ENCODE measurements at regions not wholly inside any gene's neighbourhood (a gene's known extent, or its start where the extent isn't known, plus 50 kb on each side); places are given as distances from the start of the nearest gene placed in this dataset.

DNA sequence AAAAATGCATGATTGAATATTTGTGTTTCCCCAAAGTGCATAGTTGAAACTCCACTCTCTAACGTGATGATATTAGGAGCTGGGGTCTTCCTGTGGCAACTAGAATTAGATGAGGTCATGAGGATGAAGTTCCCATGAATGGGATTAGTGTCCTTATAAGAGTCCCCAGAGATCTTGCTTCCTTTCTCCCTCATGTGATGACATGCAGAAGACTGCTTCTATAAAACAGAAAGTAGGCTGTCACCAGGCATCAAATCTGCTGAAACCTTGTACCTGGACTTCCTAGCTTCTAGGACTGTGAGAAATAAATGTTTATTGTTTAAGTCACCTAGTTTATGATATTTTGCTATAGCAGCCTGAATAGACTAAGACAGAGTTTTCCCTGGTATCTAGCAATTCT is 586.5 kb upstream of the EPHA7 start:
- Histone ChIP-seq H3K4me2 (no peak overlapping the region), H3K4me1 (replicated peaks; ENCODE audit: insufficient read depth) (no peaks in the 10 kb centered on the region), H3K79me2 (ENCODE audit: low read depth) (no peaks in the 10 kb centered on the region), H2AFZ (no peak overlapping the region), H3K27ac (no peak overlapping the region), H4K20me1 (ENCODE audit: insufficient read depth) (no peaks in the 10 kb centered on the region), H3K36me3 (ENCODE audit: low read depth) (no peaks in the 10 kb centered on the region), H3F3A (ENCODE audit: insufficient read depth, low read depth) (no peaks in the 10 kb centered on the region), H3K27me3 (ENCODE audit: insufficient read depth, low read depth) (no peaks in the 10 kb centered on the region), H3K4me3 (no peak overlapping the region), H3K9me2 (ENCODE audit: insufficient read depth) (no peaks in the 10 kb centered on the region), H3K9me3 (ENCODE audit: insufficient read depth, low read depth) (no peaks in the 10 kb centered on the region)
- POLR2A ChIA-PET (ENCODE audit: unreplicated experiment), result no interaction called here
- CTCF ChIA-PET, result no interaction called here
- BruUV-seq (replicated peaks), result no TSS peak
- DNase-seq, result no peak
- no peak for TF ChIP-seq EZH2 (IDR thresholded peaks at IDR 0.05; ENCODE audit: low read depth)
- TF ChIP-seq, protein P1, sequence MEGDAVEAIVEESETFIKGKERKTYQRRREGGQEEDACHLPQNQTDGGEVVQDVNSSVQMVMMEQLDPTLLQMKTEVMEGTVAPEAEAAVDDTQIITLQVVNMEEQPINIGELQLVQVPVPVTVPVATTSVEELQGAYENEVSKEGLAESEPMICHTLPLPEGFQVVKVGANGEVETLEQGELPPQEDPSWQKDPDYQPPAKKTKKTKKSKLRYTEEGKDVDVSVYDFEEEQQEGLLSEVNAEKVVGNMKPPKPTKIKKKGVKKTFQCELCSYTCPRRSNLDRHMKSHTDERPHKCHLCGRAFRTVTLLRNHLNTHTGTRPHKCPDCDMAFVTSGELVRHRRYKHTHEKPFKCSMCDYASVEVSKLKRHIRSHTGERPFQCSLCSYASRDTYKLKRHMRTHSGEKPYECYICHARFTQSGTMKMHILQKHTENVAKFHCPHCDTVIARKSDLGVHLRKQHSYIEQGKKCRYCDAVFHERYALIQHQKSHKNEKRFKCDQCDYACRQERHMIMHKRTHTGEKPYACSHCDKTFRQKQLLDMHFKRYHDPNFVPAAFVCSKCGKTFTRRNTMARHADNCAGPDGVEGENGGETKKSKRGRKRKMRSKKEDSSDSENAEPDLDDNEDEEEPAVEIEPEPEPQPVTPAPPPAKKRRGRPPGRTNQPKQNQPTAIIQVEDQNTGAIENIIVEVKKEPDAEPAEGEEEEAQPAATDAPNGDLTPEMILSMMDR (conservative IDR thresholded peaks at IDR 0.05), result no peak
- intact Hi-C loops (cut with micrococcal nuclease; ENCODE audit: unreplicated experiment), result no loop called here

DNA sequence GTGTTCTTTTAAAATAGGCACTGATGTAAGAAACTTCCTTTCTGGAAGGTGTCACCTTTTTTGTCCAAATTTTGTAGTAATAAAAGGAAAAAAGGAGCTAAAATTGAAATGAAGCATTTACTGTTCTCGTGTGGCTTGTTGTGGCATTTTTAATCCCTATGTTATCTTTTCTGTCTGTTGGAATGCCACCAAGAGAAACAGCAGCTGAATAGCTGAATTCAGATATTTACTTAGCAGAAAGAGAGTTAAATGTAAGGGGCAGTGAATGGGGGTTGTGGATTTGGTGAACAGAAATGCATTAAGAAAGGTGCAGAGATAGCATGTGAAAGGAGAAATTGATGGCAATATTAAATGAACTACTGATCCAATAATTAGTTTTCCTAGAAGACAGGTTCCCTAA is 573.6 kb upstream of the EPHA7 start:
- H4K20me1 ChIP-seq (ENCODE audit: insufficient read depth), result no peaks in the 10 kb centered on the region
- ChIA-PET CTCF (no interaction called here), POLR2A (ENCODE audit: unreplicated experiment) (no interaction called here)
- H3F3A ChIP-seq (ENCODE audit: insufficient read depth, low read depth), result no peaks in the 10 kb centered on the region
- H3K9me2 ChIP-seq (ENCODE audit: insufficient read depth), result no peaks in the 10 kb centered on the region
- no TSS peak for BruUV-seq (replicated peaks)
- H3K9me3 ChIP-seq (ENCODE audit: insufficient read depth, low read depth), result no peaks in the 10 kb centered on the region
- H2AFZ ChIP-seq, result no peak overlapping the region
- no peak for DNase-seq
- no peak overlapping the region for H3K4me2 ChIP-seq
- TF ChIP-seq, protein P1 (conservative IDR thresholded peaks at IDR 0.05), result no peak
- TF ChIP-seq EZH2 (IDR thresholded peaks at IDR 0.05; ENCODE audit: low read depth), result no peak
- H3K27me3 ChIP-seq (ENCODE audit: insufficient read depth, low read depth), result no peaks in the 10 kb centered on the region
- no peaks in the 10 kb centered on the region for H3K4me1 ChIP-seq (replicated peaks; ENCODE audit: insufficient read depth)
- H3K27ac ChIP-seq, result no peak overlapping the region
- intact Hi-C loops (cut with micrococcal nuclease; ENCODE audit: unreplicated experiment), result no loop called here
- no peak overlapping the region for H3K4me3 ChIP-seq
- H3K79me2 ChIP-seq (ENCODE audit: low read depth), result no peaks in the 10 kb centered on the region
- no peaks in the 10 kb centered on the region for H3K36me3 ChIP-seq (ENCODE audit: low read depth)

DNA sequence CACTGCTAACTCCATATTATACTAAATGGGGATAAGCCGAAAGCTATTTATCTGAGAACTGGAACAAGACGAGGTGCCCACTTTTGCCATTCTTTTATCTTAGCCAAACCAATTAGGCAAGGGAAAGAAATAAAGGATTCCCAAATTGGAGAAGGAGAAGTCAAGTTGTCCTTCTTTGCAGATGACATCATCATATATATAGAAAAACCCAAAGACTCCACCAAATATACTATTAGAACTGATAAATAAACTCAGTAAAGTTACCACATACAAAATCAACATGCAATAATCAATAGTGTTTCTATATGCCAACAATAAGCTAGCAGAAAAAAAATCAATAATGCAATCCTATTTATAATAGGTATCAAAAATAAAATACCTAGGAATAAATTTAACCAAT is 570.3 kb upstream of the EPHA7 start:
- ChIA-PET POLR2A (ENCODE audit: unreplicated experiment) (no interaction called here), CTCF (no interaction called here)
- no peak overlapping the region for H3K4me2 ChIP-seq
- H3K9me2 ChIP-seq (ENCODE audit: insufficient read depth), result no peaks in the 10 kb centered on the region
- no peak for DNase-seq
- no peaks in the 10 kb centered on the region for H3K27me3 ChIP-seq (ENCODE audit: insufficient read depth, low read depth)
- H3K4me1 ChIP-seq (replicated peaks; ENCODE audit: insufficient read depth), result no peaks in the 10 kb centered on the region
- no peaks in the 10 kb centered on the region for H3K36me3 ChIP-seq (ENCODE audit: low read depth)
- H2AFZ ChIP-seq, result no peak overlapping the region
- no TSS peak for BruUV-seq (replicated peaks)
- H3K79me2 ChIP-seq (ENCODE audit: low read depth), result no peaks in the 10 kb centered on the region
- TF ChIP-seq, protein P1 (conservative IDR thresholded peaks at IDR 0.05), result no peak
- TF ChIP-seq EZH2 (IDR thresholded peaks at IDR 0.05; ENCODE audit: low read depth), result no peak
- H3K9me3 ChIP-seq (ENCODE audit: insufficient read depth, low read depth), result no peaks in the 10 kb centered on the region
- H3K27ac ChIP-seq, result no peak overlapping the region
- no peaks in the 10 kb centered on the region for H4K20me1 ChIP-seq (ENCODE audit: insufficient read depth)
- intact Hi-C loops (cut with micrococcal nuclease; ENCODE audit: unreplicated experiment), result no loop called here
- no peak overlapping the region for H3K4me3 ChIP-seq
- no peaks in the 10 kb centered on the region for H3F3A ChIP-seq (ENCODE audit: insufficient read depth, low read depth)
